CD14-positive monocyte (primary cell): ENCODE measurements at regions not wholly inside any gene's neighbourhood (a gene's known extent, or its start where the extent isn't known, plus 50 kb on each side); places are given as distances from the start of the nearest gene placed in this dataset.

ENCODE experiments used
- DNase-seq, 3 donors: peaks; one replicate each; pipeline ENCODE4 v3.0.0-alpha.2; 2011 to 2022
- H2AFZ ChIP-seq: 2 replicates; pipeline ENCODE4 v1.6.0; 2012; ENCODE audit warnings: mild to moderate bottlenecking, low read depth, low read length, inconsistent platforms; ENCODE audit not compliant: insufficient read depth, poor library complexity, severe bottlenecking
- H3K27ac ChIP-seq, 2 donors: 1 replicate in 1 of 2; 2 replicates in 1 of 2; pipeline ENCODE4 v1.5.1; 2012 to 2013; ENCODE audit warnings: low read length in 2 of 2, control low read depth in 1 of 2, inconsistent platforms in 1 of 2, low read depth in 1 of 2, mild to moderate bottlenecking in 1 of 2
- H3K27me3 ChIP-seq, 2 donors: one replicate each; pipeline versions ENCODE4 v1.6.0 to v1.6.1; 2011 to 2013; ENCODE audit warnings: low read length in 2 of 2; ENCODE audit not compliant: control insufficient read depth in 2 of 2, insufficient read depth in 2 of 2
- H3K36me3 ChIP-seq, 2 donors: replicated peaks in 1 of 2; 1 replicate in 1 of 2; 2 replicates in 1 of 2; pipeline versions ENCODE4 v1.5.1 to v1.6.1; 2012 to 2013; ENCODE audit warnings: low read length in 2 of 2, control low read depth in 1 of 2, inconsistent platforms in 1 of 2, mild to moderate bottlenecking in 1 of 2; ENCODE audit not compliant: insufficient read depth in 2 of 2, control insufficient read depth in 1 of 2
- H3K4me1 ChIP-seq, 2 donors: 1 replicate in 1 of 2; 2 replicates in 1 of 2; pipeline versions ENCODE4 v1.5.1 to v1.6.1; 2012 to 2013; ENCODE audit warnings: low read length in 2 of 2, control low read depth in 1 of 2, inconsistent platforms in 1 of 2, mild to moderate bottlenecking in 1 of 2, moderate library complexity in 1 of 2; ENCODE audit not compliant: insufficient read depth in 2 of 2, control insufficient read depth in 1 of 2
- H3K4me2 ChIP-seq: replicated peaks from 2 replicates; pipeline ENCODE3; 2012; ENCODE audit warnings: low read length, moderate library complexity, mild to moderate bottlenecking; ENCODE audit not compliant: poor library complexity, severe bottlenecking; ENCODE audit errors: extremely low read depth
- H3K4me3 ChIP-seq, 3 experiments: fragments of 200-600 bp in 1 of 3; sonication (generic) in 1 of 3; replicated peaks in 1 of 3; 1 replicate in 2 of 3; 2 replicates in 1 of 3; pipeline ENCODE4 v1.5.1; 2011 to 2013; ENCODE audit warnings: low read length in 3 of 3, mild to moderate bottlenecking in 3 of 3, control low read depth in 2 of 3, low read depth in 2 of 3, inconsistent platforms in 1 of 3, moderate library complexity in 1 of 3
- H3K79me2 ChIP-seq: 2 replicates; pipeline ENCODE4 v1.6.0; 2012; ENCODE audit warnings: mild to moderate bottlenecking, control low read depth, inconsistent platforms, low read length, moderate library complexity; ENCODE audit not compliant: insufficient read depth
- H3K9ac ChIP-seq: 2 replicates; pipeline ENCODE4 v1.6.0; 2017; ENCODE audit warnings: low read length, mild to moderate bottlenecking; ENCODE audit not compliant: insufficient read depth, poor library complexity, severe bottlenecking
- H3K9me3 ChIP-seq, 2 donors: replicated peaks in 1 of 2; 1 replicate in 1 of 2; 2 replicates in 1 of 2; pipeline versions ENCODE4 v1.5.1 to v1.6.1; 2012 to 2013; ENCODE audit warnings: low read length in 2 of 2, control low read depth in 1 of 2; ENCODE audit not compliant: control insufficient read depth in 1 of 2, insufficient read depth in 1 of 2
- H4K20me1 ChIP-seq: 2 replicates; pipeline ENCODE4 v1.6.0; 2012; ENCODE audit warnings: mild to moderate bottlenecking, low read length, control low read depth, moderate library complexity; ENCODE audit not compliant: insufficient read depth
- H3K27ac Mint-ChIP-seq, 7 donors: one replicate each; pipeline ENCODE4 v1.8.0; 2020; ENCODE audit warnings: mild to moderate bottlenecking in 7 of 7, mixed read lengths in 7 of 7, moderate library complexity in 6 of 7, inconsistent platforms in 2 of 7
- H3K27me3 Mint-ChIP-seq, 3 donors: one replicate each; pipeline ENCODE4 v1.8.0; 2021 to 2022; ENCODE audit warnings: low read depth in 3 of 3, mild to moderate bottlenecking in 3 of 3, mixed read lengths in 3 of 3, moderate library complexity in 3 of 3, inconsistent platforms in 1 of 3
- H3K36me3 Mint-ChIP-seq, 2 donors: one replicate each; pipeline ENCODE4 v1.8.0; 2020; ENCODE audit warnings: mixed read lengths in 2 of 2, inconsistent platforms in 1 of 2, mild to moderate bottlenecking in 1 of 2
- H3K4me1 Mint-ChIP-seq: one replicate; pipeline ENCODE4 v1.8.0; 2020; ENCODE audit warnings: mild to moderate bottlenecking, mixed read lengths
- H3K4me3 Mint-ChIP-seq, 2 donors: one replicate each; pipeline ENCODE4 v1.8.0; 2020; ENCODE audit warnings: mild to moderate bottlenecking in 2 of 2, mixed read lengths in 2 of 2, moderate library complexity in 1 of 2
- H3K9me3 Mint-ChIP-seq, 7 donors: one replicate each; pipeline ENCODE4 v1.8.0; 2020 to 2022; ENCODE audit warnings: mixed read lengths in 7 of 7, mild to moderate bottlenecking in 6 of 7, moderate library complexity in 6 of 7, inconsistent platforms in 2 of 7
- WGBS: methylation state at CpG from one replicate; pipeline ENCODE4 v1.1.5; 2013; ENCODE audit warnings: missing lambda C conversion rate; ENCODE audit not compliant: insufficient coverage; 5-methylcytosine and 5-hydroxymethylcytosine counted together
- intact Hi-C, 2 donors: fragments of 100-400 bp; cut with micrococcal nuclease; formaldehyde crosslinking; loops; one replicate each; pipeline versions ENCODE4 v1.15.0 to v1.15.1; 2023
- TF ChIP-seq, protein P1 (sequence below): fragments of 200-600 bp; IDR thresholded peaks from one replicate; pipeline ENCODE4 v1.8.0; 2022; ENCODE audit warnings: antibody characterized with exemption, mild to moderate bottlenecking

DNA sequence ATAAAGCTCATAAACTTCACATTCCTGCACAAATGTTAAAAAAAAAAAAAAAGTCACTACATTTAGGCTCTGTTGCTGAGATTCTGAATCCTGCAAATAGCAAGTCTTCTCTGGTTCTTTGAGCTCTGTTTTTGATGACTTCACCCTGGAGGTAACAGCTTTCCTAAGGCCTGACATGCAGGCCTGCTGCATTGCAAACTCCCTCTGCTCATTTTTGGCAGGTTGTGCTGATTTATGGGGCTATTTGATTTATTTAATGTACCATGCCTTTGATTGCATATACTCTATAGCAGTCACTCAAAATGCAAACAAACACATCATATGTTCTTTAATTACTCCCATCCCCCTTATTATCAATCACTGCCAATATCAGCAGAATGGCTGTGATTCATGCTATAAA lies 416.1 kb upstream of the IZUMO3 start:
- H3K4me3 Mint-ChIP-seq = no peak overlapping the region

DNA sequence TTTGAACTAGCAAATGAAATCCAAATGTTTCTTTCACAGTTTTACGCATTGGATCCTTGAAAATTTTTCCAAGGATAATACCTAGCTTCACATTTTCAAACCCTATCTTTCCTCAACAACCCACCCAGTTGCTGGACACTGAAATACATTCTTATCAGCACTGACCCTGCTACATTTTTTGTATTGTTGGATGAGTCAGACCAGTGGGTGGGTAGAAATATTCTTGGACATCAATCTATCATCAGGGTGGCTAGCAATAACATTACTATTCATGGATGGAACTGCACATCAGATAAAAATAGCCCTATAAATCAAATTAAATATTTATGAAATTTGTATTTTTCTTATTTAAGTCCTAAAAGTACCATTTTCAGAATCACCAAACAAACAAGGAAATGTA lies 407.4 kb upstream of the IZUMO3 start:
- Histone ChIP-seq H3K9ac (no peak overlapping the region), H3K36me3 (no peaks in the 10 kb centered on the region), H2AFZ (no peak overlapping the region), H3K27me3 (no peaks in the 10 kb centered on the region), H3K4me3 (no peak overlapping the region), H3K4me1 (no peaks in the 10 kb centered on the region), H4K20me1 (no peaks in the 10 kb centered on the region), H3K4me2 (no peak overlapping the region), H3K79me2 (no peaks in the 10 kb centered on the region), H3K27ac (no peak overlapping the region), H3K9me3 (peaks cover 0 to 3% of the 10 kb centered on the region in 2 donors)
- H3K27me3 Mint-ChIP-seq = no peaks in the 10 kb centered on the region
- no peak overlapping the region for H3K27ac Mint-ChIP-seq
- no peaks in the 10 kb centered on the region for H3K36me3 Mint-ChIP-seq
- no peaks in the 10 kb centered on the region for H3K4me1 Mint-ChIP-seq
- H3K4me3 Mint-ChIP-seq = no peak overlapping the region
- DNase-seq = no peak
- intact Hi-C loops = no loop called here
- peaks cover 0 to 3% (median 0%) of the 10 kb centered on the region in 7 donors for H3K9me3 Mint-ChIP-seq
- no CpG with 5 or more reads among the region's 1 CpG for WGBS
- TF ChIP-seq, protein P1, sequence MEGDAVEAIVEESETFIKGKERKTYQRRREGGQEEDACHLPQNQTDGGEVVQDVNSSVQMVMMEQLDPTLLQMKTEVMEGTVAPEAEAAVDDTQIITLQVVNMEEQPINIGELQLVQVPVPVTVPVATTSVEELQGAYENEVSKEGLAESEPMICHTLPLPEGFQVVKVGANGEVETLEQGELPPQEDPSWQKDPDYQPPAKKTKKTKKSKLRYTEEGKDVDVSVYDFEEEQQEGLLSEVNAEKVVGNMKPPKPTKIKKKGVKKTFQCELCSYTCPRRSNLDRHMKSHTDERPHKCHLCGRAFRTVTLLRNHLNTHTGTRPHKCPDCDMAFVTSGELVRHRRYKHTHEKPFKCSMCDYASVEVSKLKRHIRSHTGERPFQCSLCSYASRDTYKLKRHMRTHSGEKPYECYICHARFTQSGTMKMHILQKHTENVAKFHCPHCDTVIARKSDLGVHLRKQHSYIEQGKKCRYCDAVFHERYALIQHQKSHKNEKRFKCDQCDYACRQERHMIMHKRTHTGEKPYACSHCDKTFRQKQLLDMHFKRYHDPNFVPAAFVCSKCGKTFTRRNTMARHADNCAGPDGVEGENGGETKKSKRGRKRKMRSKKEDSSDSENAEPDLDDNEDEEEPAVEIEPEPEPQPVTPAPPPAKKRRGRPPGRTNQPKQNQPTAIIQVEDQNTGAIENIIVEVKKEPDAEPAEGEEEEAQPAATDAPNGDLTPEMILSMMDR = no peak

More for the DNA sequence above, 416.1 kb upstream of the IZUMO3 start:
- H3K36me3 Mint-ChIP-seq = no peaks in the 10 kb centered on the region
- no peak for DNase-seq
- H3K4me3 ChIP-seq = no peak overlapping the region
- peaks cover 0 to 2% (median 0%) of the 10 kb centered on the region in 7 donors for H3K9me3 Mint-ChIP-seq
- H3K79me2 ChIP-seq = no peaks in the 10 kb centered on the region
- H3K27ac ChIP-seq = no peak overlapping the region
- no peaks in the 10 kb centered on the region for H3K4me1 ChIP-seq
- H3K27me3 ChIP-seq = no peaks in the 10 kb centered on the region
- no peaks in the 10 kb centered on the region for H4K20me1 ChIP-seq
- no peaks in the 10 kb centered on the region for H3K4me1 Mint-ChIP-seq
- H3K4me2 ChIP-seq = no peak overlapping the region
- no peak overlapping the region for H3K27ac Mint-ChIP-seq
- no peak overlapping the region for H3K9ac ChIP-seq
- no peaks in the 10 kb centered on the region for H3K27me3 Mint-ChIP-seq
- no peaks in the 10 kb centered on the region for H3K9me3 ChIP-seq
- H3K36me3 ChIP-seq = no peaks in the 10 kb centered on the region
- TF ChIP-seq, protein P1 = no peak
- no peak overlapping the region for H2AFZ ChIP-seq
- intact Hi-C loops = no loop called here
